Retinal pigment epithelial cell (primary cell): ENCODE measurements at regions not wholly inside any gene's neighbourhood (a gene's known extent, or its start where the extent isn't known, plus 50 kb on each side); places are given as distances from the start of the nearest gene placed in this dataset.
"Not testable (repeated sequence)": the region's sequence is repeated elsewhere in the genome, so short reads cannot be mapped to it uniquely, and the experiment has no call there.

Source experiments
- DNase-seq: peaks from one replicate; pipeline ENCODE4 v3.0.0-alpha.2; 2010; ENCODE audit warnings: low read depth
- H3K4me3 ChIP-seq: 2 replicates; pipeline ENCODE4 v1.5.1; 2011; ENCODE audit warnings: mild to moderate bottlenecking, low read length, control low read depth, moderate library complexity
- CTCF ChIP-seq: conservative IDR thresholded peaks from 2 replicates; pipeline ENCODE4 v1.5.1; 2011; ENCODE audit warnings: low read depth, low read length, control low read depth, inconsistent platforms

- DNase-seq: no peak
- H3K4me3 ChIP-seq: no peak overlapping the region
- no peak for TF ChIP-seq CTCF
Observed at GRCh38 chr15:91356083-91356482, 256.0 kb downstream of the SV2B start.

- H3K4me3 ChIP-seq: no peak overlapping the region
- TF ChIP-seq CTCF: no peak
- no peak for DNase-seq
Observed at GRCh38 chr15:91357011-91357410, 257.0 kb downstream of the SV2B start.

GRCh38 chr15:91357486-91357885 is 257.4 kb downstream of the SV2B start:
- no peak overlapping the region for H3K4me3 ChIP-seq
- no peak for DNase-seq
- no peak for TF ChIP-seq CTCF

GRCh38 chr15:91358405-91358804 is 258.3 kb downstream of the SV2B start:
- H3K4me3 ChIP-seq: no peak overlapping the region
- DNase-seq: no peak
- TF ChIP-seq CTCF: no peak

GRCh38 chr15:91361696-91362095 is 261.6 kb downstream of the SV2B start:
- not testable (repeated sequence) for DNase-seq, H3K4me3 ChIP-seq

GRCh38 chr15:91366111-91366510 is 266.1 kb downstream of the SV2B start:
- TF ChIP-seq CTCF: no peak
- no peak for DNase-seq

GRCh38 chr15:91368611-91369010 is 268.6 kb downstream of the SV2B start:
- H3K4me3 ChIP-seq: no peak overlapping the region
- TF ChIP-seq CTCF: no peak
- DNase-seq: no peak

More at GRCh38 chr15:91366111-91366510, 266.1 kb downstream of the SV2B start:
- no peak overlapping the region for H3K4me3 ChIP-seq

GRCh38 chr15:91369823-91370222 is 269.8 kb downstream of the SV2B start:
- no peak overlapping the region for H3K4me3 ChIP-seq
- no peak for TF ChIP-seq CTCF
- DNase-seq: no peak

- not testable (repeated sequence) for H3K4me3 ChIP-seq, DNase-seq
Observed at GRCh38 chr15:91371345-91371744, 271.3 kb downstream of the SV2B start.
